K562 (cell line): ENCODE measurements at regions not wholly inside any gene's neighbourhood (a gene's known extent, or its start where the extent isn't known, plus 50 kb on each side); places are given as distances from the start of the nearest gene placed in this dataset.

Source experiments
- ATAC-seq: fragments of 200-7000 bp; cut with Tn5 transposase; 3 replicates; pipeline ENCODE4 v1.9.1; 2020; ENCODE audit warnings: moderate library complexity
- BruUV-seq: library from RNA; stranded (reverse); fragments of 400-500 nt; replicated peaks from 2 replicates; lab custom pipeline; 2021; lab: Mats Ljungman, UMichigan
- CTCF ChIA-PET: fragments of 300-600 bp; formaldehyde crosslinking; extraction: SDS; loops from one replicate; lab custom pipeline; 2021; ENCODE audit warnings: low intra/inter-chr PET ratio; lab: Yijun Ruan, JAX
- POLR2A ChIA-PET: fragments of 300-600, 350-650 bp; sonication (Branson Sonifier 250); formaldehyde crosslinking; extraction: SDS; loops from one replicate; lab custom pipeline; 2021; ENCODE audit warnings: antibody characterized with exemption, inconsistent platforms; lab: Yijun Ruan, JAX
- DNase-seq, 4 experiments: peaks; one replicate each; pipeline versions ENCODE4 v3.0.0 to v3.0.0-alpha.2; 2011 to 2018; ENCODE audit warnings: low spot score in 3 of 4, mixed read lengths in 3 of 4; ENCODE audit errors: extremely low read depth in 1 of 4
- FAIRE-seq: peaks from 2 replicates; lab custom pipeline; 2011; peaks lifted over from hg19 to GRCh38; lab: Jason Lieb, UNC
- H2AFZ ChIP-seq: 2 replicates; pipeline ENCODE4 v1.6.0; 2011; ENCODE audit warnings: low read depth, low read length, control low read depth, inconsistent platforms
- H3K27ac ChIP-seq: fragments of 200-600 bp; 3 replicates; pipeline ENCODE4 v1.8.0; 2011; ENCODE audit warnings: low read depth, mild to moderate bottlenecking, control low read depth, inconsistent platforms, low read length, moderate library complexity, mixed read lengths; ENCODE audit errors: extremely low read depth
- H3K27me3 ChIP-seq, 2 experiments: fragments of 300-600 bp in 1 of 2; 2 replicates in 1 of 2; 3 replicates in 1 of 2; pipeline versions ENCODE4 v1.6.0 to v1.8.0; 2011; ENCODE audit warnings: inconsistent platforms in 2 of 2, low read length in 2 of 2, mild to moderate bottlenecking in 1 of 2, mixed read lengths in 1 of 2, moderate library complexity in 1 of 2; ENCODE audit not compliant: control insufficient read depth in 2 of 2, insufficient read depth in 2 of 2
- H3K36me3 ChIP-seq: fragments of 300-600 bp; 3 replicates; pipeline ENCODE4 v1.8.0; 2011; ENCODE audit warnings: mild to moderate bottlenecking, low read length, inconsistent platforms; ENCODE audit not compliant: control insufficient read depth, insufficient read depth
- H3K4me1 ChIP-seq, 2 experiments: fragments of 200-600 bp in 1 of 2; replicated peaks in 1 of 2; 2 replicates in 1 of 2; 3 replicates in 1 of 2; pipeline versions ENCODE4 v1.5.1 to v1.8.0; 2011; ENCODE audit warnings: inconsistent platforms in 2 of 2, low read length in 2 of 2, mild to moderate bottlenecking in 1 of 2, mixed read lengths in 1 of 2, moderate library complexity in 1 of 2; ENCODE audit not compliant: control insufficient read depth in 2 of 2, insufficient read depth in 2 of 2
- H3K4me2 ChIP-seq: 2 replicates; pipeline ENCODE4 v1.6.1; 2011; ENCODE audit warnings: low read length, control low read depth, inconsistent platforms, mixed read lengths; ENCODE audit not compliant: insufficient read depth
- H3K4me3 ChIP-seq: fragments of 200-600 bp; sonication (generic), shearing (Covaris generic); 2 replicates; pipeline ENCODE4 v1.5.1; 2016; ENCODE audit warnings: control low read depth, inconsistent platforms
- H3K79me2 ChIP-seq: fragments of 200-600 bp; 3 replicates; pipeline ENCODE4 v1.8.0; 2011; ENCODE audit warnings: low read length, inconsistent platforms; ENCODE audit not compliant: control insufficient read depth, insufficient read depth
- H3K9ac ChIP-seq, 2 experiments: 2 replicates each; pipeline versions ENCODE4 v1.6.0 to v1.6.1; 2011; ENCODE audit warnings: low read depth in 2 of 2, low read length in 2 of 2, control low read depth in 1 of 2, inconsistent platforms in 1 of 2, mild to moderate bottlenecking in 1 of 2, mixed read lengths in 1 of 2; ENCODE audit not compliant: insufficient read depth in 1 of 2
- H3K9me1 ChIP-seq: one replicate; pipeline ENCODE4 v1.6.0; 2011; ENCODE audit warnings: inconsistent platforms, mild to moderate bottlenecking, low read length, moderate library complexity; ENCODE audit not compliant: control insufficient read depth, insufficient read depth
- H3K9me3 ChIP-seq: replicated peaks from 2 replicates; pipeline ENCODE4 v1.5.1; 2011; ENCODE audit warnings: low read depth, low read length, inconsistent platforms; ENCODE audit not compliant: control insufficient read depth, insufficient read depth
- H4K20me1 ChIP-seq: replicated peaks from 2 replicates; pipeline ENCODE4 v1.6.1; 2011; ENCODE audit warnings: low read length, inconsistent platforms, mixed read lengths; ENCODE audit not compliant: control insufficient read depth, insufficient read depth
- ADNP ChIP-seq: fragments of 200-800 bp; sonication (Bioruptor generic); IDR thresholded peaks from 2 replicates; pipeline ENCODE4 v1.6.1; 2016; ENCODE audit warnings: missing genetic modification characterization, missing compliant biosample characterization
- DLX4 ChIP-seq: fragments of 250-450 bp; sonication (Bioruptor Pico); IDR thresholded peaks from 2 replicates; pipeline ENCODE4 v1.6.1; 2021; ENCODE audit warnings: mild to moderate bottlenecking
- FUS ChIP-seq: fragments of 200-400 bp; formaldehyde crosslinking; optimal IDR thresholded peaks from 2 replicates; pipeline ENCODE3; 2017; ENCODE audit warnings: low read depth, low read length
- POLR2AphosphoS2 ChIP-seq: IDR thresholded peaks from 2 replicates; pipeline ENCODE4 v1.6.1; 2012; ENCODE audit warnings: low read length, improper control_type of control experiment
- ZBTB5 ChIP-seq: fragments of 450-650 bp; IDR thresholded peaks from 2 replicates; pipeline ENCODE4 v1.6.1; 2017; ENCODE audit warnings: antibody characterized with exemption
- ZNF778 ChIP-seq: fragments of 450-650 bp; formaldehyde crosslinking; IDR thresholded peaks from 2 replicates; pipeline ENCODE4 v1.4.0; 2020; ENCODE audit warnings: mild to moderate bottlenecking, moderate library complexity
- WGBS: fragments of 100-300 bp; shearing (Covaris generic); methylation state at CpG from one replicate; pipeline ENCODE4 v1.1.6; 2016; ENCODE audit warnings: low coverage, mixed read lengths; ENCODE audit not compliant: insufficient coverage; ENCODE audit errors: missing lambda C conversion rate; 5-methylcytosine and 5-hydroxymethylcytosine counted together
- in situ Hi-C: fragments of 300-500 bp; cut with MboI; formaldehyde crosslinking; loops from 4 replicates; pipeline ENCODE4 v1.15.0; 2018; ENCODE audit warnings: inconsistent platforms, mixed read lengths
- intact Hi-C: fragments of 100-400 bp; cut with micrococcal nuclease; formaldehyde crosslinking; loops from 2 replicates; pipeline ENCODE4 v1.14.2; 2022
- TF ChIP-seq, protein P1 (sequence below): fragments of 450-650 bp; IDR thresholded peaks from 2 replicates; pipeline ENCODE4 v1.6.1; 2016; ENCODE audit warnings: borderline replicate concordance
- TF ChIP-seq, protein P2 (sequence below): fragments of 250-450 bp; sonication (Bioruptor Pico); IDR thresholded peaks from 2 replicates; pipeline ENCODE4 v1.4.0; 2020

DNA sequence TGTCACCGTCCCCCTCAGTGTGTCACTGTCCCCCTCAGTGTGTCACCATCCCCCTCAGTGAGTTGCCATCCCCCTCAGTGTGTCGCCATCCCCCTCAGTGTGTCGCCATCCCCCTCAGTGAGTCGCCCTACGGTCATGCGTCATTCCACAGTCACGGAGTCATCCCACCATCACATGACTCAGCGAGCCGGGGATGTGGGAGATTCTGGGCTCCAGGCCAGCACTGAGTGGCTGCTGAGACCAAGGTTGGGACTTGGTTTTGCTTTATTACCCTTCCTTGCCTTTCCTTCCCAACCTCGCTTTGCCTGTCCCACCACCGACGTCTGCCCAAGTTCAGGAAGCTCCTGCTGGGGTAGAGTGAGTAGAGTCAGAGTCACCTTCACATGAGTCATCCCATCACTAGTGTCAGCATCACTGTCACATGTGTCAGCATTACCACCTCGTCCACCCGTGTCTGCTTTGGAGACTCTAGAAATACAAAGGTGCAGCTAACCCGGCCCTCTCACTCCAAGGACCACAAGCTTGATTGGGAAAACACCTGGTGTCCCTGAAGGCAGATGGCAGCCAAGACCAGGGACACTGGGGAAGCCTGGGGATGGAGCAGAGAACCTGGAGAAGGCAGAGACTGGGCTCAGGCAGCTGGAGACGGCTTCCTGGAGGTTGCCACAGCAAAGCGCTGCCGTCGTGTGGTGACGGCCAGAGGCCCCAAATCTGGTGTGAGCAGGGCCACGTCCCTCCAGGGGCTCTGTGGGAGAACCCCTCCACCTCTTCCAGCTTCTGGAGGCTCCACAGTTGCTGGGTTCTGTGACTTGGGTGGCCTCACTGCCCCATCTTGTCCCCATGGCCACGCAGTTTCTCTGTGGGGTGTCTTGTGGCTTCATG lies 485.2 kb upstream of the SALL3 start:
- FAIRE-seq (no peak), DNase-seq (no peak), ATAC-seq (no peak)
- intact Hi-C loops, result no loop called here
- in situ Hi-C loops, result no loop called here
- WGBS, result 1% methylated on average over 16 of the region's 22 CpGs
- Histone ChIP-seq H2AFZ (no peak overlapping the region), H3K4me2 (no peak overlapping the region), H3K9me1 (no peaks in the 10 kb centered on the region), H3K4me1 (no peaks in the 10 kb centered on the region), H3K9ac (no peak overlapping the region), H3K79me2 (no peaks in the 10 kb centered on the region), H3K27ac (no peak overlapping the region), H3K9me3 (no peaks in the 10 kb centered on the region), H4K20me1 (no peaks in the 10 kb centered on the region), H3K27me3 (peaks cover 0 to 6% of the 10 kb centered on the region in 2 experiments; a peak in 2 of 5 replicates), H3K4me3 (no peak overlapping the region)
- POLR2A ChIA-PET, result no interaction called here
- CTCF ChIA-PET, result no interaction called here
- TF ChIP-seq, protein P1, sequence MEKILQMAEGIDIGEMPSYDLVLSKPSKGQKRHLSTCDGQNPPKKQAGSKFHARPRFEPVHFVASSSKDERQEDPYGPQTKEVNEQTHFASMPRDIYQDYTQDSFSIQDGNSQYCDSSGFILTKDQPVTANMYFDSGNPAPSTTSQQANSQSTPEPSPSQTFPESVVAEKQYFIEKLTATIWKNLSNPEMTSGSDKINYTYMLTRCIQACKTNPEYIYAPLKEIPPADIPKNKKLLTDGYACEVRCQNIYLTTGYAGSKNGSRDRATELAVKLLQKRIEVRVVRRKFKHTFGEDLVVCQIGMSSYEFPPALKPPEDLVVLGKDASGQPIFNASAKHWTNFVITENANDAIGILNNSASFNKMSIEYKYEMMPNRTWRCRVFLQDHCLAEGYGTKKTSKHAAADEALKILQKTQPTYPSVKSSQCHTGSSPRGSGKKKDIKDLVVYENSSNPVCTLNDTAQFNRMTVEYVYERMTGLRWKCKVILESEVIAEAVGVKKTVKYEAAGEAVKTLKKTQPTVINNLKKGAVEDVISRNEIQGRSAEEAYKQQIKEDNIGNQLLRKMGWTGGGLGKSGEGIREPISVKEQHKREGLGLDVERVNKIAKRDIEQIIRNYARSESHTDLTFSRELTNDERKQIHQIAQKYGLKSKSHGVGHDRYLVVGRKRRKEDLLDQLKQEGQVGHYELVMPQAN, result no peak
- TF ChIP-seq ADNP (no peak), ZBTB5 (no peak), DLX4 (CRISPR knock-in tag) (no peak), ZNF778 (CRISPR knock-in tag) (no peak), FUS (no peak), POLR2AphosphoS2 (no peak)
- TF ChIP-seq, protein P2, sequence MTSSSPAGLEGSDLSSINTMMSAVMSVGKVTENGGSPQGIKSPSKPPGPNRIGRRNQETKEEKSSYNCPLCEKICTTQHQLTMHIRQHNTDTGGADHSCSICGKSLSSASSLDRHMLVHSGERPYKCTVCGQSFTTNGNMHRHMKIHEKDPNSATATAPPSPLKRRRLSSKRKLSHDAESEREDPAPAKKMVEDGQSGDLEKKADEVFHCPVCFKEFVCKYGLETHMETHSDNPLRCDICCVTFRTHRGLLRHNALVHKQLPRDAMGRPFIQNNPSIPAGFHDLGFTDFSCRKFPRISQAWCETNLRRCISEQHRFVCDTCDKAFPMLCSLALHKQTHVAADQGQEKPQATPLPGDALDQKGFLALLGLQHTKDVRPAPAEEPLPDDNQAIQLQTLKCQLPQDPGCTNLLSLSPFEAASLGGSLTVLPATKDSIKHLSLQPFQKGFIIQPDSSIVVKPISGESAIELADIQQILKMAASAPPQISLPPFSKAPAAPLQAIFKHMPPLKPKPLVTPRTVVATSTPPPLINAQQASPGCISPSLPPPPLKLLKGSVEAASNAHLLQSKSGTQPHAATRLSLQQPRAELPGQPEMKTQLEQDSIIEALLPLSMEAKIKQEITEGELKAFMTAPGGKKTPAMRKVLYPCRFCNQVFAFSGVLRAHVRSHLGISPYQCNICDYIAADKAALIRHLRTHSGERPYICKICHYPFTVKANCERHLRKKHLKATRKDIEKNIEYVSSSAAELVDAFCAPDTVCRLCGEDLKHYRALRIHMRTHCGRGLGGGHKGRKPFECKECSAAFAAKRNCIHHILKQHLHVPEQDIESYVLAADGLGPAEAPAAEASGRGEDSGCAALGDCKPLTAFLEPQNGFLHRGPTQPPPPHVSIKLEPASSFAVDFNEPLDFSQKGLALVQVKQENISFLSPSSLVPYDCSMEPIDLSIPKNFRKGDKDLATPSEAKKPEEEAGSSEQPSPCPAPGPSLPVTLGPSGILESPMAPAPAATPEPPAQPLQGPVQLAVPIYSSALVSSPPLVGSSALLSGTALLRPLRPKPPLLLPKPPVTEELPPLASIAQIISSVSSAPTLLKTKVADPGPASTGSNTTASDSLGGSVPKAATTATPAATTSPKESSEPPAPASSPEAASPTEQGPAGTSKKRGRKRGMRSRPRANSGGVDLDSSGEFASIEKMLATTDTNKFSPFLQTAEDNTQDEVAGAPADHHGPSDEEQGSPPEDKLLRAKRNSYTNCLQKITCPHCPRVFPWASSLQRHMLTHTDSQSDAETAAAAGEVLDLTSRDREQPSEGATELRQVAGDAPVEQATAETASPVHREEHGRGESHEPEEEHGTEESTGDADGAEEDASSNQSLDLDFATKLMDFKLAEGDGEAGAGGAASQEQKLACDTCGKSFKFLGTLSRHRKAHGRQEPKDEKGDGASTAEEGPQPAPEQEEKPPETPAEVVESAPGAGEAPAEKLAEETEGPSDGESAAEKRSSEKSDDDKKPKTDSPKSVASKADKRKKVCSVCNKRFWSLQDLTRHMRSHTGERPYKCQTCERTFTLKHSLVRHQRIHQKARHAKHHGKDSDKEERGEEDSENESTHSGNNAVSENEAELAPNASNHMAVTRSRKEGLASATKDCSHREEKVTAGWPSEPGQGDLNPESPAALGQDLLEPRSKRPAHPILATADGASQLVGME (CRISPR knock-in tag), result no peak
- TF ChIP-seq, all 486 proteins: peak for 0
- H3K36me3 ChIP-seq, result no peaks in the 10 kb centered on the region
- no TSS peak for BruUV-seq
